Activated naive CD4-positive, alpha-beta T cell treated with anti-CD3 and anti-CD28 coated beads for 36 hours (primary cell): ENCODE measurements at regions not wholly inside any gene's neighbourhood (a gene's known extent, or its start where the extent isn't known, plus 50 kb on each side); places are given as distances from the start of the nearest gene placed in this dataset.

Experiments used
- CTCF ChIA-PET: fragments of 350-600 bp; sonication (Branson Sonifier 250); formaldehyde crosslinking; loops from one replicate; lab custom pipeline; 2021; ENCODE audit warnings: antibody characterized with exemption; lab: Charles Lee
- DNase-seq: peaks from one replicate; pipeline ENCODE4 v3.0.0-alpha.2; 2020
- H3K27ac Mint-ChIP-seq: one replicate; pipeline ENCODE4 v1.8.0; 2021; ENCODE audit warnings: mild to moderate bottlenecking, mixed read lengths
- H3K27me3 Mint-ChIP-seq: one replicate; pipeline ENCODE4 v1.8.0; 2021; ENCODE audit warnings: low read depth, mixed read lengths
- H3K36me3 Mint-ChIP-seq: one replicate; pipeline ENCODE4 v1.8.0; 2021; ENCODE audit warnings: low read depth, mixed read lengths
- H3K4me1 Mint-ChIP-seq: one replicate; pipeline ENCODE4 v1.8.0; 2021; ENCODE audit warnings: low read depth, mixed read lengths
- H3K4me3 Mint-ChIP-seq: one replicate; pipeline ENCODE4 v1.8.0; 2021; ENCODE audit warnings: mild to moderate bottlenecking, moderate library complexity, mixed read lengths
- H3K9me3 Mint-ChIP-seq: one replicate; pipeline ENCODE4 v1.8.0; 2021; ENCODE audit warnings: mixed read lengths
- intact Hi-C: fragments of 100-400 bp; cut with micrococcal nuclease; formaldehyde crosslinking; loops from one replicate; pipeline ENCODE4 v1.15.1; 2023

- Mint-ChIP-seq H3K36me3 (no peaks in the 10 kb centered on the region), H3K27ac (no peak overlapping the region), H3K4me1 (no peaks in the 10 kb centered on the region), H3K27me3 (peaks cover 4% of the 10 kb centered on the region), H3K9me3 (no peaks in the 10 kb centered on the region), H3K4me3 (no peak overlapping the region)
- intact Hi-C loops = no loop called here
- DNase-seq = no peak
- CTCF ChIA-PET = no interaction called here
Observed at GRCh38 chr13:111595276-111595675, 274.8 kb downstream of the TEX29 start.

- DNase-seq = no peak
- no peak overlapping the region for H3K27ac Mint-ChIP-seq
- H3K4me3 Mint-ChIP-seq = no peak overlapping the region
- CTCF ChIA-PET = no interaction called here
- H3K9me3 Mint-ChIP-seq = no peaks in the 10 kb centered on the region
- intact Hi-C loops = no loop called here
- no peaks in the 10 kb centered on the region for H3K36me3 Mint-ChIP-seq
- H3K4me1 Mint-ChIP-seq = no peaks in the 10 kb centered on the region
- H3K27me3 Mint-ChIP-seq = peaks cover 4% of the 10 kb centered on the region
Observed at GRCh38 chr13:111595791-111596190, 275.3 kb downstream of the TEX29 start.

GRCh38 chr13:111597191-111597611, 276.8 kb downstream of the TEX29 start:
- CTCF ChIA-PET = no interaction called here
- H3K4me3 Mint-ChIP-seq = no peak overlapping the region
- no peak overlapping the region for H3K27ac Mint-ChIP-seq
- intact Hi-C loops = no loop called here
- H3K9me3 Mint-ChIP-seq = no peaks in the 10 kb centered on the region
- H3K27me3 Mint-ChIP-seq = peaks cover 4% of the 10 kb centered on the region
- no peak for DNase-seq
- no peaks in the 10 kb centered on the region for H3K4me1 Mint-ChIP-seq
- H3K36me3 Mint-ChIP-seq = no peaks in the 10 kb centered on the region

- CTCF ChIA-PET = no interaction called here
- Mint-ChIP-seq H3K4me3 (no peak overlapping the region), H3K27ac (no peak overlapping the region), H3K9me3 (no peaks in the 10 kb centered on the region), H3K4me1 (no peaks in the 10 kb centered on the region), H3K36me3 (no peaks in the 10 kb centered on the region), H3K27me3 (peaks cover 4% of the 10 kb centered on the region)
- intact Hi-C loops = no loop called here
- no peak for DNase-seq
Observed at GRCh38 chr13:111597618-111598017, 277.2 kb downstream of the TEX29 start.

GRCh38 chr13:111598747-111599146, 278.3 kb downstream of the TEX29 start:
- H3K4me3 Mint-ChIP-seq = no peak overlapping the region
- CTCF ChIA-PET = no interaction called here
- peaks cover 3% of the 10 kb centered on the region for H3K27me3 Mint-ChIP-seq
- no peaks in the 10 kb centered on the region for H3K4me1 Mint-ChIP-seq
- no peak for DNase-seq
- no peak overlapping the region for H3K27ac Mint-ChIP-seq
- no peaks in the 10 kb centered on the region for H3K9me3 Mint-ChIP-seq
- H3K36me3 Mint-ChIP-seq = no peaks in the 10 kb centered on the region
- intact Hi-C loops = no loop called here

- Mint-ChIP-seq H3K27ac (no peak overlapping the region), H3K4me3 (no peak overlapping the region), H3K9me3 (no peaks in the 10 kb centered on the region), H3K36me3 (no peaks in the 10 kb centered on the region), H3K27me3 (peaks cover 3% of the 10 kb centered on the region), H3K4me1 (no peaks in the 10 kb centered on the region)
- CTCF ChIA-PET = no interaction called here
- intact Hi-C loops = no loop called here
- DNase-seq = no peak
Observed at GRCh38 chr13:111599791-111600190, 279.3 kb downstream of the TEX29 start.

- Mint-ChIP-seq H3K9me3 (no peaks in the 10 kb centered on the region), H3K36me3 (no peaks in the 10 kb centered on the region), H3K27ac (no peak overlapping the region), H3K4me3 (no peak overlapping the region), H3K27me3 (peaks cover 8% of the 10 kb centered on the region), H3K4me1 (no peaks in the 10 kb centered on the region)
- intact Hi-C loops = no loop called here
- no peak for DNase-seq
- CTCF ChIA-PET = interaction anchor here (0.6 kb wide), 1 partner anchor 811 kb away, joined by 3 read pairs; no protein-coding TSS in a partner anchor
Observed at GRCh38 chr13:111602874-111603273, 282.4 kb downstream of the TEX29 start.

GRCh38 chr13:111604097-111604496, 283.7 kb downstream of the TEX29 start:
- H3K27ac Mint-ChIP-seq = no peak overlapping the region
- H3K9me3 Mint-ChIP-seq = no peaks in the 10 kb centered on the region
- no peak for DNase-seq

GRCh38 chr13:111608556-111608955, 288.1 kb downstream of the TEX29 start:
- DNase-seq = no peak
- CTCF ChIA-PET = interaction anchor here (1.2 kb wide), 1 partner anchor 18 kb away, joined by 4 read pairs; no protein-coding TSS in a partner anchor
- no peaks in the 10 kb centered on the region for H3K36me3 Mint-ChIP-seq
- H3K27ac Mint-ChIP-seq = no peak overlapping the region
- no peak overlapping the region for H3K4me3 Mint-ChIP-seq
- peaks cover 5% of the 10 kb centered on the region for H3K27me3 Mint-ChIP-seq
- no peaks in the 10 kb centered on the region for H3K9me3 Mint-ChIP-seq
- intact Hi-C loops = no loop called here
- no peaks in the 10 kb centered on the region for H3K4me1 Mint-ChIP-seq

More at GRCh38 chr13:111604097-111604496, 283.7 kb downstream of the TEX29 start:
- CTCF ChIA-PET = no interaction called here
- Mint-ChIP-seq H3K4me3 (no peak overlapping the region), H3K27me3 (peaks cover 5% of the 10 kb centered on the region), H3K4me1 (no peaks in the 10 kb centered on the region), H3K36me3 (no peaks in the 10 kb centered on the region)
- intact Hi-C loops = no loop called here

- Mint-ChIP-seq H3K4me1 (no peaks in the 10 kb centered on the region), H3K9me3 (no peaks in the 10 kb centered on the region), H3K4me3 (no peak overlapping the region), H3K36me3 (no peaks in the 10 kb centered on the region), H3K27me3 (peaks cover 5% of the 10 kb centered on the region), H3K27ac (no peak overlapping the region)
- DNase-seq = no peak
- CTCF ChIA-PET = no interaction called here
- intact Hi-C loops = no loop called here
Observed at GRCh38 chr13:111609631-111610030, 289.2 kb downstream of the TEX29 start.

- no peak overlapping the region for H3K27ac Mint-ChIP-seq
- CTCF ChIA-PET = no interaction called here
- H3K9me3 Mint-ChIP-seq = no peaks in the 10 kb centered on the region
- H3K4me3 Mint-ChIP-seq = no peak overlapping the region
- H3K36me3 Mint-ChIP-seq = no peaks in the 10 kb centered on the region
- H3K4me1 Mint-ChIP-seq = no peaks in the 10 kb centered on the region
- intact Hi-C loops = no loop called here
- H3K27me3 Mint-ChIP-seq = peaks cover 5% of the 10 kb centered on the region
- DNase-seq = no peak
Observed at GRCh38 chr13:111610081-111610480, 289.6 kb downstream of the TEX29 start.

- no peak overlapping the region for H3K27ac Mint-ChIP-seq
- no peak for DNase-seq
- intact Hi-C loops = no loop called here
Observed at GRCh38 chr13:111610879-111611278, 290.4 kb downstream of the TEX29 start.

GRCh38 chr13:111611651-111612050, 291.2 kb downstream of the TEX29 start:
- H3K9me3 Mint-ChIP-seq = no peaks in the 10 kb centered on the region
- H3K27ac Mint-ChIP-seq = no peak overlapping the region
- peaks cover 4% of the 10 kb centered on the region for H3K27me3 Mint-ChIP-seq
- CTCF ChIA-PET = no interaction called here
- no peaks in the 10 kb centered on the region for H3K36me3 Mint-ChIP-seq
- intact Hi-C loops = no loop called here
- no peaks in the 10 kb centered on the region for H3K4me1 Mint-ChIP-seq
- no peak overlapping the region for H3K4me3 Mint-ChIP-seq
- no peak for DNase-seq

More at GRCh38 chr13:111610879-111611278, 290.4 kb downstream of the TEX29 start:
- no peaks in the 10 kb centered on the region for H3K36me3 Mint-ChIP-seq
- H3K4me3 Mint-ChIP-seq = no peak overlapping the region
- no peaks in the 10 kb centered on the region for H3K4me1 Mint-ChIP-seq
- no peaks in the 10 kb centered on the region for H3K9me3 Mint-ChIP-seq
- peaks cover 5% of the 10 kb centered on the region for H3K27me3 Mint-ChIP-seq
- CTCF ChIA-PET = no interaction called here
